Neuron (in vitro differentiated cells): ENCODE measurements at regions not wholly inside any gene's neighbourhood (a gene's known extent, or its start where the extent isn't known, plus 50 kb on each side); places are given as distances from the start of the nearest gene placed in this dataset.

Experiments used
- H2AFZ ChIP-seq: one replicate; pipeline ENCODE4 v1.6.1; 2013; ENCODE audit warnings: low read depth, mild to moderate bottlenecking, inconsistent platforms, low read length, moderate library complexity
- H3K27me3 ChIP-seq: one replicate; pipeline ENCODE4 v1.6.1; 2013; ENCODE audit warnings: low read length; ENCODE audit not compliant: insufficient read depth
- H3K36me3 ChIP-seq: one replicate; pipeline ENCODE4 v1.6.1; 2013; ENCODE audit warnings: low read length; ENCODE audit not compliant: insufficient read depth
- H3K4me1 ChIP-seq: one replicate; pipeline ENCODE4 v1.6.1; 2013; ENCODE audit warnings: low read length; ENCODE audit not compliant: insufficient read depth
- H3K4me3 ChIP-seq: 2 replicates; pipeline ENCODE4 v1.5.1; 2013; ENCODE audit warnings: mild to moderate bottlenecking, low read length, moderate library complexity
- H3K9me3 ChIP-seq: one replicate; pipeline ENCODE4 v1.6.1; 2013; ENCODE audit warnings: low read length

GRCh38 chr12:94041850-94042249 lies 106.5 kb upstream of the PLXNC1 start:
- H3K36me3 ChIP-seq: no peaks in the 10 kb centered on the region
- no peaks in the 10 kb centered on the region for H3K27me3 ChIP-seq
- H3K9me3 ChIP-seq: no peaks in the 10 kb centered on the region
- peak overlapping the region; percentile 38 for H2AFZ ChIP-seq
- no peaks in the 10 kb centered on the region for H3K4me1 ChIP-seq
- no peak overlapping the region for H3K4me3 ChIP-seq

DNA sequence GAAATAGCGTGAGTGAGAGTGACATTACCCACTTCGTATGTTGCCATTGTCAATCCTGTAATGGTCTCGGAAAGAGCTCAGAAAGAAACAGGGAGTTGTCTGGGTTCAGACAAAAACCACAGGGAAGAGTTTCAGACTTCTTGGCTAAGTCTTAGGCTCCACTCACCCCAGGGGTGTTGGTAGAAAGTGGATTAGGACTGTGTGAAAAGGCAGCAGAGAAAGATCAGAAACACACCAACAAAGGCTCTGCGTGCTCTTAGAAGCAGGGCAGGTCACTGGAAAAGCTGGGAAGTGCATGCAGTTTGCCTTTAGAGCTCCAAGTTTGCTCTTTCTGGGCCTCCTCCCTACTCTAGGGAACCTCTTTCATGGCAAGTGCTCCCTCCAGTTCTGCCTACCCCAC lies 106.1 kb upstream of the PLXNC1 start:
- Histone ChIP-seq H3K27me3 (no peaks in the 10 kb centered on the region), H3K36me3 (no peaks in the 10 kb centered on the region), H3K4me3 (no peak overlapping the region), H2AFZ (peak overlapping the region; percentile 38), H3K4me1 (no peaks in the 10 kb centered on the region), H3K9me3 (no peaks in the 10 kb centered on the region)

- H3K27me3 ChIP-seq: no peaks in the 10 kb centered on the region
- H3K4me1 ChIP-seq: no peaks in the 10 kb centered on the region
- no peaks in the 10 kb centered on the region for H3K36me3 ChIP-seq
- H3K4me3 ChIP-seq: no peak overlapping the region
- H2AFZ ChIP-seq: no peak overlapping the region
- H3K9me3 ChIP-seq: no peaks in the 10 kb centered on the region
Measured at GRCh38 chr12:94046626-94047410, 101.6 kb upstream of the PLXNC1 start.

DNA sequence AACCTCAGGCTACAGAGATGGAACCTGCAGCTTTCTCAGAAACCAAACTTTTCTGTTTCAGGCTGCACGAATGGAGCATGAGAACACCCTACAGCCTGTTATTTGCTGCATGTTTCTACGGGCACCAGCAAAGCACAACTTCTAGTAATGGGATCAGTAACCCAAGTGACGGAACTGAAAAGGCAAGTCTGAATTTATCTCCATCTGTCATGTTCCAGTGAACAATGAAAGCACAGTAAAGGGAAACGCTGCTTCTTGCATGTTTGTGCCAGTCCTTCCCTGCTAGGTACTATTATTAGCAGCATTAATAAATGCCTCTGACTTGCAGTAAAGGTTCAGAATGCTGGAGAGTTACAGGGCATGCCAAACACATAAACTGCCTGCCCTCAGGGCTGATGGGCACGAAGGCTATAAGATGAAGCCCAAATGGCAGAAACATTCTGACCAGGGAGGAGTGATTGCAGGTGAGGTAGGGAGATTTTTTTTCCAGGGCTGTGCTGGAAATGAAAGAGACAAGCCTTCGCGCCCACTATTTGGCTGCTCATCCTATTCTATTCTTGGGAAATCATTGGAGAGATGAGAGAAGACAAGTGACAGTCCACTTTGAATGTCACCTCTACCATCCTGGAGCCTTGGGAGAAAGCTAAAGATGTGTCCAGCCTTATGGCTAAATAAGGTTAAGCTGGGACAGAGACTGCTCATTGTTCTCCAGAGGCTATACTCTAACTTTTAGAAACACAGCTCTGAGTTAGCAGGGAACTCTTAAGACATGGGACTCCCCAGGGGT lies 100.4 kb upstream of the PLXNC1 start:
- no peaks in the 10 kb centered on the region for H3K27me3 ChIP-seq
- no peaks in the 10 kb centered on the region for H3K36me3 ChIP-seq
- no peak overlapping the region for H3K4me3 ChIP-seq
- H3K4me1 ChIP-seq: peaks cover 6% of the 10 kb centered on the region
- H2AFZ ChIP-seq: no peak overlapping the region
- no peaks in the 10 kb centered on the region for H3K9me3 ChIP-seq

GRCh38 chr12:94048757-94049156 lies 99.6 kb upstream of the PLXNC1 start:
- Histone ChIP-seq H3K36me3 (no peaks in the 10 kb centered on the region), H3K9me3 (peaks cover 2% of the 10 kb centered on the region), H2AFZ (no peak overlapping the region), H3K4me3 (no peak overlapping the region), H3K27me3 (no peaks in the 10 kb centered on the region), H3K4me1 (peaks cover 10% of the 10 kb centered on the region)

DNA sequence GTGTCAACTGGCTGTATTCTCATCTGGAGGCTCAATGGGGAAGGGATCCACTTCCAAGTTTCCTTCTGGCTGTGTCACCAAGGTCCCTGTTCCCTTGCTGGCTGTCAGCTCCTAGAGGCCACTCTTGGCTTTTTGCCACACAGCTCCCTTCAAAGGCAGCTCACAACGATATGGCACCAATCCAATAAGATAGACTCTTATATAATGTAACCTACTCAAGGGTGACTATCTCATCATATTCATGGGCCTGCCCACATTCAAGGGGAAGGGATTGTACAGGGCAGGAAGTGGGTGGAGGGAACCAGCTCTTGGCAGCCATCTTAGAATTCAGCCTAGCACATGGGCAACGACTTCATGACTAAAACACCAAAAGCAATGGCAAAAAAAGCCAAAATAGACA lies 98.7 kb upstream of the PLXNC1 start:
- no peaks in the 10 kb centered on the region for H3K36me3 ChIP-seq
- H3K4me1 ChIP-seq: peaks cover 10% of the 10 kb centered on the region
- H3K4me3 ChIP-seq: no peak overlapping the region
- no peaks in the 10 kb centered on the region for H3K27me3 ChIP-seq
- H2AFZ ChIP-seq: no peak overlapping the region
- peaks cover 3% of the 10 kb centered on the region for H3K9me3 ChIP-seq

GRCh38 chr12:94053676-94054075 lies 94.7 kb upstream of the PLXNC1 start:
- Histone ChIP-seq H3K4me1 (peaks cover 10% of the 10 kb centered on the region), H3K4me3 (no peak overlapping the region), H3K9me3 (peaks cover 3% of the 10 kb centered on the region), H3K27me3 (no peaks in the 10 kb centered on the region), H2AFZ (no peak overlapping the region), H3K36me3 (no peaks in the 10 kb centered on the region)

- Histone ChIP-seq H3K27me3 (no peaks in the 10 kb centered on the region), H3K36me3 (no peaks in the 10 kb centered on the region), H3K4me1 (peaks cover 10% of the 10 kb centered on the region), H2AFZ (no peak overlapping the region), H3K9me3 (peaks cover 3% of the 10 kb centered on the region), H3K4me3 (no peak overlapping the region)
Measured at GRCh38 chr12:94055528-94055927, 92.8 kb upstream of the PLXNC1 start.

- Histone ChIP-seq H3K4me3 (no peak overlapping the region), H3K9me3 (peaks cover 3% of the 10 kb centered on the region), H2AFZ (no peak overlapping the region), H3K36me3 (no peaks in the 10 kb centered on the region), H3K27me3 (no peaks in the 10 kb centered on the region), H3K4me1 (peaks cover 10% of the 10 kb centered on the region)
Measured at GRCh38 chr12:94056419-94057158, 91.8 kb upstream of the PLXNC1 start.

GRCh38 chr12:94057262-94058151 lies 90.9 kb upstream of the PLXNC1 start:
- no peaks in the 10 kb centered on the region for H3K36me3 ChIP-seq
- peaks cover 3% of the 10 kb centered on the region for H3K9me3 ChIP-seq
- no peak overlapping the region for H2AFZ ChIP-seq
- peaks cover 9% of the 10 kb centered on the region for H3K4me1 ChIP-seq
- no peaks in the 10 kb centered on the region for H3K27me3 ChIP-seq
- H3K4me3 ChIP-seq: no peak overlapping the region

DNA sequence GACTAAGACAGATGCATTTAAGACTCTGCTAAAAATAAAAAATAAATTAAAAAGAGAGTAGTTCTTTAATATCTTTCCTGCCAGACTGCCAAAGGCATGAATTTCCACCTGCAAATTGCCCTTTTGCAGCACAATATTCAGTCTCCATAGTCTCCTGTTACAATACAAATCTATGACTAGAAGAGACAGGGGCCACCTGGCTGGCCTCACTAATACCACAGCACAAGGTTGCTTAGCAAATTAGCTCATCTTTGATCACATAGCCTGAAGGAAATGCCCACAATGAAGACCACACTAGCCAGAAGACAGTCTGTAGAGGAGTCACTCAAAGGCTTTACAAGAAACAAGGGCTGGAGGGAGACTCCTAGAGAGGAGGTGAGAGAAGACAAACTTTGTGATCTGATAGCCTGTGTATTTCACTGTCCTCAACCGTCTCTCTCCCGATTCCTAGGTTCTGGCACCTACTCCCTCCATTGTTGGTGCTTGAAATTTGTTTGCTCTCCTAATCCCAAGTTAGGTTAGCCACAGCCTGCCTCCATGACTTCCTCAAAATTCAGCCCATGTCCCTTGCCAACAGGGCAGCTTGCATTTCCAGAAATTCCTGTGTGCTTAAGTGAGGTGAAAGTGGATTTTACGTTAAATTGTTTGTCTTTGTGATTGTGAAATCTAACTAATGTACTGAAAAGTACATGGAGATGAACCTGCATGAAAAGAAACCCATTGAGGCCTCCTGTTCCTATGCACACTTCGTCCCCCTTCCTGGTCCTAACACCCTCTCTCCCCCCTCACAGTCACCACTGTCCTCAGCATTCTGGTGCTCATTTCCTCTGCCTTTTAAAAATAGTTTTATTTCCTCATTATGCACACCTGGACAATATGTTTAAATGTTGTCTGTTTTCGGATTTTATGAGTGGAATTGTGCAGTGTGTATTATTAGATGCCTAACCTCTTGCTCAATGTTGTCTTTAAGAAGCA lies 88.7 kb upstream of the PLXNC1 start:
- Histone ChIP-seq H2AFZ (no peak overlapping the region), H3K4me3 (no peak overlapping the region), H3K36me3 (no peaks in the 10 kb centered on the region), H3K4me1 (no peaks in the 10 kb centered on the region), H3K9me3 (no peaks in the 10 kb centered on the region), H3K27me3 (no peaks in the 10 kb centered on the region)
